ENCODE measurements at regions not wholly inside any gene's neighbourhood (a gene's known extent, or its start where the extent isn't known, plus 50 kb on each side); places are given as distances from the start of the nearest gene placed in this dataset.

DNA sequence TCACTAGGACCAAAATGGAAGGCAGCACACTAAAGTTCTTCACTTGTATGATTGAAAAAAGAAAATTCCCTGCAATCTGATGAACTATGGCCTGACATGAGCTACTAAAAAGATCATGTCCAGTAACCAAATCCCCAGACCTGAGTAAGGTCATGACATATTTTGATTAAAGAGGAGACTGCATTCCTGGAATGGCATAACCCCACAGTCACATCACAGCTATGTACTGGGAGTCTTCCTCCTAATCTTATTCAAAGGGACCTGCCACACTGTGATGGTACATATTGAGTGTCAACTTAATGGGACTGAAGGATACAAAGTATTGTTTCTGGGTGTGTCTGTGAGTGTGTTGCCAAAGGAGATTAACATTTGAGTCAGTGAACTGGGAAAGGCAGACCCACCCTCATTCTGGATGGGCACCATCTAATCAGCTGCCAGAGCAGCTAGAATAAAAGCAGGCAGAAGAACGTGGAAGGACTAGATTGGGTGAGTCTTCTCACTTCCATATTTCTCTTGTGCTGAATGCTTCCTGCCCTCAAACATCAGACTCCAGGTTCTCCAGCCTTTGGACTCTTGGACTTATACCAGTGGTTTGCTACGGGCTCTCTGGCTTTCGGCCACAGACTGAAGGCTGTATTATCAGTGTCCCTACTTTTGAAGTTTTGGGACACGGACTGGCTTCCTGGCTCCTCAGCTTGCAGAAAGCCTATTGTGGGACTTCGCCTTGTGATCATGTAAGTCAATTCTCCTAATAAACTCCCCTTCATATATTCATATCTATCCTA, 345.0 kb downstream of the TMEM38B start:
- TF ChIP-seq USF1 (IDR thresholded peaks at IDR 0.05) (no peak), EP300 (IDR thresholded peaks at IDR 0.05; ENCODE audit: borderline replicate concordance) (no peak), TAF1 (IDR thresholded peaks at IDR 0.05; ENCODE audit: low read depth) (no peak), ZBTB7A (IDR thresholded peaks at IDR 0.05; ENCODE audit: low read depth) (no peak), RAD21 (IDR thresholded peaks at IDR 0.05; ENCODE audit: low read depth) (no peak), YY1 (IDR thresholded peaks at IDR 0.05; ENCODE audit: low read depth) (no peak)
